ENCODE measurements at regions not wholly inside any gene's neighbourhood (a gene's known extent, or its start where the extent isn't known, plus 50 kb on each side); places are given as distances from the start of the nearest gene placed in this dataset.

DNA sequence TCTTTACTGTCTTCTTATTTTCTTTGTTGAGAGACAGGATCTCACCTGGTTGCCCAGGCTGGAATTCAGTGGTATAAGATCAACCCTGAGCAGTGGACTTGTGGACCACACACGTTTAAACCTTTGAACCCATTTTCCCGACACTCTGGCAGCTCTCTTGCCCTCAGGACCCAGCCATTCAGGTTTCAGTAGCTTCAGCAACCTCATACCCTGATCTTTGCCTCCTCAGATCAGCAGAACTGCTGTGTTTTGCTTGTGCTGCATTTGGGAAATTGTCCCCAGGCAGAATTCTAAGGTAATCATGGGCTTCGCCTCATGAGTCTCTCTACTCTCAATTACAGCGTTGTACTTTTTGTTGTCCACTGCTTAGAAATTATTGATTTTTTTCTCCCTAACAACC is 317.6 kb upstream of the KIAA1217 start:
- TF ChIP-seq, protein P1, sequence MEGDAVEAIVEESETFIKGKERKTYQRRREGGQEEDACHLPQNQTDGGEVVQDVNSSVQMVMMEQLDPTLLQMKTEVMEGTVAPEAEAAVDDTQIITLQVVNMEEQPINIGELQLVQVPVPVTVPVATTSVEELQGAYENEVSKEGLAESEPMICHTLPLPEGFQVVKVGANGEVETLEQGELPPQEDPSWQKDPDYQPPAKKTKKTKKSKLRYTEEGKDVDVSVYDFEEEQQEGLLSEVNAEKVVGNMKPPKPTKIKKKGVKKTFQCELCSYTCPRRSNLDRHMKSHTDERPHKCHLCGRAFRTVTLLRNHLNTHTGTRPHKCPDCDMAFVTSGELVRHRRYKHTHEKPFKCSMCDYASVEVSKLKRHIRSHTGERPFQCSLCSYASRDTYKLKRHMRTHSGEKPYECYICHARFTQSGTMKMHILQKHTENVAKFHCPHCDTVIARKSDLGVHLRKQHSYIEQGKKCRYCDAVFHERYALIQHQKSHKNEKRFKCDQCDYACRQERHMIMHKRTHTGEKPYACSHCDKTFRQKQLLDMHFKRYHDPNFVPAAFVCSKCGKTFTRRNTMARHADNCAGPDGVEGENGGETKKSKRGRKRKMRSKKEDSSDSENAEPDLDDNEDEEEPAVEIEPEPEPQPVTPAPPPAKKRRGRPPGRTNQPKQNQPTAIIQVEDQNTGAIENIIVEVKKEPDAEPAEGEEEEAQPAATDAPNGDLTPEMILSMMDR (IDR thresholded peaks at IDR 0.05): no peak
- no peak for TF ChIP-seq POLR2A (IDR thresholded peaks at IDR 0.05)
